Ectodermal cell (in vitro differentiated cells): ENCODE measurements at regions not wholly inside any gene's neighbourhood (a gene's known extent, or its start where the extent isn't known, plus 50 kb on each side); places are given as distances from the start of the nearest gene placed in this dataset.
"Not testable (repeated sequence)": the region's sequence is repeated elsewhere in the genome, so short reads cannot be mapped to it uniquely, and the experiment has no call there.

Source experiments
- H3K27ac ChIP-seq: 2 replicates; pipeline ENCODE4 v1.7.0; 2013; ENCODE audit warnings: mild to moderate bottlenecking, low read depth, low read length; ENCODE audit not compliant: insufficient read depth, poor library complexity, severe bottlenecking
- H3K27me3 ChIP-seq: 2 replicates; pipeline ENCODE4 v1.7.0; 2013; ENCODE audit warnings: mild to moderate bottlenecking, low read length; ENCODE audit not compliant: insufficient read depth, control insufficient read depth, poor library complexity, severe bottlenecking
- H3K36me3 ChIP-seq: one replicate; pipeline ENCODE4 v1.7.0; 2013; ENCODE audit warnings: low read length; ENCODE audit not compliant: control insufficient read depth, insufficient read depth
- H3K4me1 ChIP-seq: one replicate; pipeline ENCODE4 v1.7.0; 2013; ENCODE audit warnings: low read length; ENCODE audit not compliant: control insufficient read depth, insufficient read depth
- H3K4me3 ChIP-seq: 2 replicates; pipeline ENCODE4 v1.7.0; 2013; ENCODE audit warnings: low read depth, low read length, control low read depth; ENCODE audit not compliant: insufficient read depth
- H3K9me3 ChIP-seq: 2 replicates; pipeline ENCODE4 v1.7.0; 2013; ENCODE audit warnings: mild to moderate bottlenecking, low read length, moderate library complexity; ENCODE audit not compliant: control insufficient read depth
- WGBS, 2 experiments: methylation state at CpG; one replicate each; pipeline ENCODE4 v1.1.7; 2013; ENCODE audit warnings: missing lambda C conversion rate in 2 of 2; 5-methylcytosine and 5-hydroxymethylcytosine counted together

DNA sequence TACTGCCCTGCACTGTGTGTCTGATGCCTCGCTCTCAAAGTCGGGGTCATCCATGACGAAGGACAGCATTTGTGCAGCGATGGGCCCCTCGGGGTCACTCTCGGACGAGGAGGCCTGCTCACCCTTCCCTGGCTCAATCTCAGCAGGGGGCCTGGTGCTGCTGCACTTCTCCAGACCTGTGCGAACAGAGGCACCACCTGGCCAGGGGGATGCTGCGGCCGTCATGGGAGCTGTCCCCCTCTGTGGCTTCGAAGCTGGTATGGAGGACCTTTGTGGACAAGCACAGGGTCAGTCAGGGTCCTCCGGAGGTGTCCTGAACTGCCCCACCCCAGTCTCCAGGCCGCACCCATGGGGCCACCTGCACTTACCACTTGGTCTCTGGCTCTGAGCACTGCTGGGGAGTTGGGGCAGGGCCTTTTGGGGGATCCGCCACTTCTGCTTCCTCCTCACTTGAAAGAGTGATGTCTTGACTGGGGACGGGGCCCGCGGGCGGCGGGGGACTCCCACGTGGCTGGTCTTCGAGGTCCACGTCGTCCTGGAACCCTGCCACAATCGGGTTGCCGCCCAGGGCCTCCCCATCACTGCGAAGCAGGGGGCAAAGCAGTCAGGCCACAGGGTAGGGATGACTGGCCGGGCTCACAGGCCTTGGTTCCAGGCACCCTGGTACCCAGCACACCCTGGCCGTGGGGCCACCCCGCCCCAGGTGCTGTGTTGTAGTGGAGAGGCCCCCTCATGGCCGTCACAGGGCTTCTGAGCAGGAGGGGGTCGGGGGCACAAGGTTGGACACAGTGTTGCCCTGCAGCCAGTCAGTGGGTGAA lies 306.7 kb downstream of the CCDC74A start:
- not testable (repeated sequence) for H3K27me3 ChIP-seq, H3K9me3 ChIP-seq, H3K4me1 ChIP-seq, H3K4me3 ChIP-seq, H3K36me3 ChIP-seq, H3K27ac ChIP-seq
- 95 to 96% methylated on average over 31 of the region's 31 CpGs for WGBS, 2 experiments

DNA sequence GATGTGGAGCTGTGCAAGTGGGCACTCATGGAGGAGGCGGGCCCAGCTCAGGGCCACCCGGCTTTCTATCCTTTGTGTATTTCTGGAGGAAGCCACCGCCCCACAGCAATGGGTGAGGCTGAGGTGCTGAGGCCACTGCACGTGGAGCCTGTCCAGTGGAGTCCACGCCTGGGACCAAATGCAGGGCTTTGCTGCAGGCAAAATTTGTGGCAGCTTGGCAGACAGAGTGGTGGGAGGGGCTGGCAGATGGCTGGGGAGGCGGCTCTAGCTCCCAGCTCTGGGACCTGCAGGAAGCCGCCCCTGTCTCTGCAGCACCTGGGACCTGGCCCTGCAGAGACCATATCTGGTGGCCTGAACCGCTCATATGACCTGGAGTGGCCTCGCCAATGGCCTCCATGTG lies 307.3 kb downstream of the CCDC74A start:
- not testable (repeated sequence) for H3K36me3 ChIP-seq, H3K27me3 ChIP-seq, H3K27ac ChIP-seq, H3K4me3 ChIP-seq, H3K9me3 ChIP-seq, H3K4me1 ChIP-seq
- whole genome bisulfite sequencing, 2 experiments, result 93 to 94% methylated on average over 9 of the region's 9 CpGs

DNA sequence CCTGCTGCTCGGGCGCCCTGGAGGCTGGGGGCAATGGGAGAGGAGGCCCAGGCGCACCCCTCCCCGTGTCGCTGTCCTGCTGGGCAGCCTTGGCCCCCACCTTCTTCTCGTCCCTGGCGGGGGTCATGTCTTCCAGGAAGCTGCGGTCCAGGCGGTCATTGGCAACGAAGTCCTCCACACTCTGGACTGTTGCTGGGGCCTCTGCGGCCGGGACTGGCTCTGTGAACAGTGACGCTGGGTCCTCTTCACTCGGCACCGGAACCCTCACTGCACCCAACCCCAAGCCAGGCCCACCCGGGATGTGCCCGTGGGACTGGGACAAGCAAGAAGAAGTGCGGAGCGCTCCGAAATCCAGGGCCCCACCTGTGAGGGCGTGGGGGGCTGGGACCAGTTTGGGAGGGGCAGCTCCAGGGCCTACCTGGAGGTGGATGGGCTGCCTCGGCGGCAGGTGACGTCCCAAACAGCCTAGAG lies 308.0 kb downstream of the CCDC74A start:
- H3K9me3 ChIP-seq, result no peaks in the 10 kb centered on the region
- no peak overlapping the region for H3K4me3 ChIP-seq
- H3K36me3 ChIP-seq, result no peaks in the 10 kb centered on the region
- no peaks in the 10 kb centered on the region for H3K27me3 ChIP-seq
- 89 to 91% methylated on average over 24 of the region's 24 CpGs for WGBS, 2 experiments
- H3K4me1 ChIP-seq, result no peaks in the 10 kb centered on the region
- no peak overlapping the region for H3K27ac ChIP-seq

DNA sequence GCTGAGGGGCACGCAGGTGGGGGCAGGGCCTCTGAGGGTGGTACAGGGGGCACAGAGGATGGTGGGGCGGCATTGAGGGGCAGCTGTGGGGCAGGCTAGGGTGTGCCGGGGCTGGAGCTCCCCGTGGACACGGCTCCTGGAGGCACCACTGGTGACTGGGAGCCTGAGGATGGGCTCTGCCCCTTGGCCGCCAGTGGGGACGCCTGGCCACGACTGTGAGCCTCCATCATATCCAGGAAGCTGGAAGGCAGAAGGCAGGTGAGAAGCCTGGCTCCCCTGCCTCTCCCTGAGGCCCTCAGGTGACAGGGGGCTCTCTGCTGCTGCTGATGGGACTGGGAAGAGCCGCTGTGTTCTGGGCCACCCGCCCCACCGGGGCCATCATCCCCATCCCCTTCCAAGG lies 308.4 kb downstream of the CCDC74A start:
- not testable (repeated sequence) for H3K36me3 ChIP-seq, H3K9me3 ChIP-seq, H3K4me3 ChIP-seq, H3K27me3 ChIP-seq, H3K4me1 ChIP-seq, H3K27ac ChIP-seq
- 91 to 95% methylated on average over 11 of the region's 11 CpGs for WGBS, 2 experiments

DNA sequence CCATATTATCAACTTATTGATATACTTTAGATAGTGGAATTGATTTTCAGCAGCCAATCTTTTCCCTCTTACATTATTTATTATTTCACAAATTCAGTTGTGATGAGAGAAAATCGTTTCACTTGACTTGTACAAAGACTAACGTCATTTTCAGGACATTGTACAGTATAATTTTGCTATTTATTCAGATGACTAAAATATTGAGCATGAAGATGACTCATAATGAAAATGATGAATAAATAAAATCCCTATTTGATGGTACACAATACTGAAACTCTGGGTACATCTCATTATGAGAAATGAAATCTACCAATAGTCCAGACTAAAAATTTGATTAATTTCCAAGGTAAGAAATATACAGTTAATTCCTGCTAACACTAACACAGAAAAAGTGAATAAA lies 316.4 kb downstream of the CCDC74A start:
- H3K36me3 ChIP-seq, H3K27ac ChIP-seq, H3K9me3 ChIP-seq, H3K4me3 ChIP-seq, H3K27me3 ChIP-seq, H3K4me1 ChIP-seq: not testable (repeated sequence)
- WGBS, 2 experiments, result no CpG with 5 or more reads among the region's 2 CpGs

GRCh38 chr2:131856202-131856601 lies 305.6 kb downstream of the ANKRD30BL start:
- not testable (repeated sequence) for H3K4me1 ChIP-seq, H3K4me3 ChIP-seq, H3K27ac ChIP-seq, H3K9me3 ChIP-seq, H3K27me3 ChIP-seq, H3K36me3 ChIP-seq
- WGBS, 2 experiments, result 100% methylated on average over 1 of the region's 1 CpG; no CpG with 5 or more reads in 1 of the 2 experiments

- not testable (repeated sequence) for H3K27me3 ChIP-seq, H3K9me3 ChIP-seq, H3K36me3 ChIP-seq, H3K27ac ChIP-seq, H3K4me3 ChIP-seq, H3K4me1 ChIP-seq
- 47 to 67% methylated on average over 1 of the region's 3 CpGs for WGBS, 2 experiments
Observed at GRCh38 chr2:131858197-131858596, 303.6 kb downstream of the ANKRD30BL start.
